ENCODE measurements at regions not wholly inside any gene's neighbourhood (a gene's known extent, or its start where the extent isn't known, plus 50 kb on each side); places are given as distances from the start of the nearest gene placed in this dataset.
"Not testable (repeated sequence)": the region's sequence is repeated elsewhere in the genome, so short reads cannot be mapped to it uniquely, and the experiment has no call there.

DNA sequence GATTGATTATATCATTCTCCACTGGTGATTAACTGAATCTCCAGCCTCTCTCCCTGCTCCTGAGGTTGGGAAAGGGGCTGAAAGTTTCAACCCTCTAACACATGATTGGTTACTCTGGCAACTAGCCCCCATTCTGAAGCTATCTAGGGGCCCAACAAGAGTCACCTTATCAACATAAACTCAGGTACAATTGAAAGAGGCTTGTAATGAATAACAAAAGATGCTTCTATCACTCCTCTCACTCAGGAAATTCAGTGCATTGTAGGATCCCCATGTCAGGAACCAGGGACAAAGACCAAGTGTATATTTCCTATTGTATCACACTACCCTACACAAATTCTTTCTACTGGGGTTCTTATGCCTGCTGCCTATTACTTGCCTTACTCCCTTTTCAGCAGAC is 123.9 kb upstream of the SLC13A1 start:
- no peak overlapping the region for H3K4me3 ChIP-seq
- no peak for DNase-seq (ENCODE audit: low spot score)

DNA sequence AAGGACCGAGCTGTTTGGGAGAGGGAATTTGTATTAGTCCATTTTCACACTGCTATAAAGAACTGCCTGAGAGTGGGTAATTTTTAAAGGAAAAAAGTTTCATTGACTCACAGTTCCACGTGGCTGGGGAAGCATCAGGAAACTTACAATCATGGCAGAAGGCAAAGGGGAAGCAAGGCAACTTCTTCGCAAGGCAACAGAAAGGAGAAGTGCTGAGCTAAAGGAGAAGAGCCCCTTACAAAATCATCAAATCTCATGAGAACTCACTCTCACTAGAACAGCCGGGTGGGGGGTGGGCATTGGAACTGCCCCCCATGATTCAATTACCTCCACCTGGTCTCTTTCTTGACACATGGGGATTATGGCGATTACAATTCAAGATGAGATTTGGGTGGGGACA is 121.8 kb upstream of the SLC13A1 start:
- WGBS (ENCODE audit: low lambda C conversion rate, missing lambda C conversion rate), result 87% methylated on average over 5 of the region's 5 CpGs
- H3K4me2 ChIP-seq; DNase-seq (ENCODE audit: low spot score): not testable (repeated sequence)

More for the DNA sequence above, 123.9 kb upstream of the SLC13A1 start:
- Histone ChIP-seq H4K20me1 (ENCODE audit: insufficient read depth, poor library complexity, severe bottlenecking) (no peaks in the 10 kb centered on the region), H3K9me2 (replicated peaks; ENCODE audit: insufficient read depth) (no peaks in the 10 kb centered on the region), H3K4me1 (ENCODE audit: insufficient read depth) (no peaks in the 10 kb centered on the region), H3K4me2 (no peak overlapping the region), H3K27me3 (no peaks in the 10 kb centered on the region), H3K27ac (no peak overlapping the region), H3K79me2 (no peaks in the 10 kb centered on the region), H3K9me3 (ENCODE audit: low read depth) (peaks cover 6% of the 10 kb centered on the region), H2AFZ (no peak overlapping the region), H3K36me3 (replicated peaks; ENCODE audit: insufficient read depth, low read depth) (no peaks in the 10 kb centered on the region)
- TF ChIP-seq EZH2phosphoT487 (IDR thresholded peaks at IDR 0.05; ENCODE audit: low read depth, severe bottlenecking, unreplicated experiment), result no peak
- TF ChIP-seq, protein P1, sequence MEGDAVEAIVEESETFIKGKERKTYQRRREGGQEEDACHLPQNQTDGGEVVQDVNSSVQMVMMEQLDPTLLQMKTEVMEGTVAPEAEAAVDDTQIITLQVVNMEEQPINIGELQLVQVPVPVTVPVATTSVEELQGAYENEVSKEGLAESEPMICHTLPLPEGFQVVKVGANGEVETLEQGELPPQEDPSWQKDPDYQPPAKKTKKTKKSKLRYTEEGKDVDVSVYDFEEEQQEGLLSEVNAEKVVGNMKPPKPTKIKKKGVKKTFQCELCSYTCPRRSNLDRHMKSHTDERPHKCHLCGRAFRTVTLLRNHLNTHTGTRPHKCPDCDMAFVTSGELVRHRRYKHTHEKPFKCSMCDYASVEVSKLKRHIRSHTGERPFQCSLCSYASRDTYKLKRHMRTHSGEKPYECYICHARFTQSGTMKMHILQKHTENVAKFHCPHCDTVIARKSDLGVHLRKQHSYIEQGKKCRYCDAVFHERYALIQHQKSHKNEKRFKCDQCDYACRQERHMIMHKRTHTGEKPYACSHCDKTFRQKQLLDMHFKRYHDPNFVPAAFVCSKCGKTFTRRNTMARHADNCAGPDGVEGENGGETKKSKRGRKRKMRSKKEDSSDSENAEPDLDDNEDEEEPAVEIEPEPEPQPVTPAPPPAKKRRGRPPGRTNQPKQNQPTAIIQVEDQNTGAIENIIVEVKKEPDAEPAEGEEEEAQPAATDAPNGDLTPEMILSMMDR (IDR thresholded peaks at IDR 0.05; ENCODE audit: poor library complexity), result no peak
- TF ChIP-seq EZH2 (IDR thresholded peaks at IDR 0.05; ENCODE audit: borderline replicate concordance), result no peak

GRCh38 chr7:123319911-123320310 is 120.1 kb upstream of the SLC13A1 start:
- Histone ChIP-seq H3K4me3 (no peak overlapping the region), H2AFZ (no peak overlapping the region), H4K20me1 (ENCODE audit: insufficient read depth, poor library complexity, severe bottlenecking) (no peaks in the 10 kb centered on the region), H3K4me2 (no peak overlapping the region), H3K9me3 (ENCODE audit: low read depth) (peaks cover 6% of the 10 kb centered on the region), H3K27ac (no peak overlapping the region), H3K4me1 (ENCODE audit: insufficient read depth) (no peaks in the 10 kb centered on the region), H3K36me3 (replicated peaks; ENCODE audit: insufficient read depth, low read depth) (no peaks in the 10 kb centered on the region), H3K79me2 (no peaks in the 10 kb centered on the region), H3K27me3 (no peaks in the 10 kb centered on the region), H3K9me2 (replicated peaks; ENCODE audit: insufficient read depth) (no peaks in the 10 kb centered on the region)
- DNase-seq (ENCODE audit: low spot score), result no peak
- WGBS (ENCODE audit: low lambda C conversion rate, missing lambda C conversion rate), result 85% methylated on average over 3 of the region's 3 CpGs
- TF ChIP-seq EZH2 (IDR thresholded peaks at IDR 0.05; ENCODE audit: borderline replicate concordance) (no peak), EZH2phosphoT487 (IDR thresholded peaks at IDR 0.05; ENCODE audit: low read depth, severe bottlenecking, unreplicated experiment) (no peak)
- TF ChIP-seq, protein P1 (IDR thresholded peaks at IDR 0.05; ENCODE audit: poor library complexity), result no peak

More for the DNA sequence above, 121.8 kb upstream of the SLC13A1 start:
- H3K27me3 ChIP-seq; H3K36me3 ChIP-seq (replicated peaks; ENCODE audit: insufficient read depth, low read depth); H3K4me3 ChIP-seq; H3K79me2 ChIP-seq; H3K9me2 ChIP-seq (replicated peaks; ENCODE audit: insufficient read depth); H3K9me3 ChIP-seq (ENCODE audit: low read depth); H3K27ac ChIP-seq; H4K20me1 ChIP-seq (ENCODE audit: insufficient read depth, poor library complexity, severe bottlenecking); H2AFZ ChIP-seq; H3K4me1 ChIP-seq (ENCODE audit: insufficient read depth): not testable (repeated sequence)

- no peaks in the 10 kb centered on the region for H3K27me3 ChIP-seq
Observed at GRCh38 chr7:123314886-123315285, 115.1 kb upstream of the SLC13A1 start.

More at GRCh38 chr7:123314886-123315285, 115.1 kb upstream of the SLC13A1 start:
- Histone ChIP-seq H3K27ac (no peak overlapping the region), H3K4me2 (no peak overlapping the region), H3K36me3 (replicated peaks; ENCODE audit: insufficient read depth, low read depth) (no peaks in the 10 kb centered on the region), H4K20me1 (ENCODE audit: insufficient read depth, poor library complexity, severe bottlenecking) (no peaks in the 10 kb centered on the region), H3K9me3 (ENCODE audit: low read depth) (no peaks in the 10 kb centered on the region), H3K9me2 (replicated peaks; ENCODE audit: insufficient read depth) (no peaks in the 10 kb centered on the region), H3K4me3 (no peak overlapping the region), H3K4me1 (ENCODE audit: insufficient read depth) (no peaks in the 10 kb centered on the region), H3K79me2 (no peaks in the 10 kb centered on the region), H2AFZ (no peak overlapping the region)
- 70% methylated on average over 1 of the region's 1 CpG for WGBS (ENCODE audit: low lambda C conversion rate, missing lambda C conversion rate)
- TF ChIP-seq EZH2 (IDR thresholded peaks at IDR 0.05; ENCODE audit: borderline replicate concordance), result no peak
- TF ChIP-seq EZH2phosphoT487 (IDR thresholded peaks at IDR 0.05; ENCODE audit: low read depth, severe bottlenecking, unreplicated experiment), result no peak
- TF ChIP-seq, protein P1 (IDR thresholded peaks at IDR 0.05; ENCODE audit: poor library complexity), result no peak
- DNase-seq (ENCODE audit: low spot score), result no peak
